Thyroid gland (tissue), 4 donors: ENCODE measurements at regions not wholly inside any gene's neighbourhood (a gene's known extent, or its start where the extent isn't known, plus 50 kb on each side); places are given as distances from the start of the nearest gene placed in this dataset.

Experiments
- CTCF ChIP-seq, 6 experiments: fragments of 200-600 bp in 3 of 6; fragments of 450-650 bp in 3 of 6; sonication (generic) in 3 of 6; IDR thresholded peaks; one replicate each; pipeline ENCODE4 v1.5.1; 2016 to 2019; ENCODE audit warnings: antibody characterized with exemption in 6 of 6, mild to moderate bottlenecking in 2 of 6, inconsistent platforms in 1 of 6, moderate library complexity in 1 of 6
- POLR2A ChIP-seq, 2 donors: fragments of 450-650 bp; IDR thresholded peaks; one replicate each; pipeline ENCODE4 v1.6.1; 2017; ENCODE audit warnings: antibody characterized with exemption in 2 of 2, mild to moderate bottlenecking in 2 of 2, moderate library complexity in 1 of 2

- TF ChIP-seq CTCF (IDR thresholded peaks at IDR 0.05): no peak
- TF ChIP-seq POLR2A (IDR thresholded peaks at IDR 0.05): no peak
These were observed 207.3 kb upstream of the PIK3C3 start for GRCh38 chr18:41747723-41748242.
